ENCODE measurements at regions not wholly inside any gene's neighbourhood (a gene's known extent, or its start where the extent isn't known, plus 50 kb on each side); places are given as distances from the start of the nearest gene placed in this dataset.

DNA sequence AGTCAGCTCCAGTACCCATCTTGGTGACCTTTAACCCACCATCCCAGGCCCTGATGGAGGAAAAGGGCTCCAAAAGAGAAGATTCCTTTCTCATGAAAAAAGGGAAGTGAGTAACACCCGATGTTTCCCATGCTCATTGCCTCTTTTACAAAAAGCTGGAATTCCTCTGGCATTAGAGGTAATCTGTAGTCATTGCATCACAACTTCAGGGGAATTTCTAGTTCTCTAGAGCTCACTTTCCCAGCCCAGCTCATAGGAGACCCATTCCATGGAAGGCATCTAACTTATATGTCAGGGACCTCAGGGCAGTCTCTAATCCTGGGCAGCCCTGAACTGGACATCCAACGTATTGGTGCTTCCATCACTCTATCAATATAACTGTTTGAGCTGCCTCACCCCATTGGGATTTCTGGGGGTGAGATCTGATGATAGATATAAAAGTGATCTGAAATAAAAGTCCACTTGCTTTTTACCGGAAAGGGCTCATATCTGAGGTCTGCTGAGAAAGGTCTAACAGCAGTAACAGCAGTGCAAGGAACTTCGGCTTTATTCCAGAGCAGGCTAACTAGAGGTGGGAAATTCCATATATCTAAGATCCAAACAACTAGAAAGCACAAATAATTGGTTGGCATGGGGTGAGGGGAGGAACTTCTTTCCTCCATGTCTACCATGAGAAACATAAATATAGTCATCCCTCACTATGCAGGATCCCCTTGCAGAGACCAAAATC is 106.1 kb downstream of the ETAA1 start:
- CTCF ChIA-PET = no interaction called here
- H3K27me3 ChIP-seq (replicated peaks; ENCODE audit: control insufficient read depth, insufficient read depth, low read length) = no peaks in the 10 kb centered on the region
- no TSS peak for BruUV-seq (replicated peaks)

DNA sequence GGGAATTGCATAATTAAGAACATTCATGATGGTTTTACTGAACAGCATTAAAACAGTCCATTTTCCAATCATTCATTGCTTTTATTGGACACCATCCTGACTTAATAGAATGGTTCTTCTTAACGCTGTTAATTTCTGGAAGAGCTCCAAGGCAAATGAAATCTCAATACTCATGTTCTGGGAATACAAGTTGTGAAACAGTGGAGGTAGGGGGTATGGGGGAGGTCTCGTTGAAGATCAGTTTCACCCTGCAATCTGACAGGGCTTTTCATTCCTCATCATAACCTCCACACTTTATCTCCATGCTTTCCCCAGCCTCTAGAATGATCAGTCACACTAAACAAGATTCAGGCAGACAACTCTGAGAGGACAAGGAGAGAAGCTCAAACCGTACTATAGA is 113.6 kb downstream of the ETAA1 start:
- TF ChIP-seq, protein P1, sequence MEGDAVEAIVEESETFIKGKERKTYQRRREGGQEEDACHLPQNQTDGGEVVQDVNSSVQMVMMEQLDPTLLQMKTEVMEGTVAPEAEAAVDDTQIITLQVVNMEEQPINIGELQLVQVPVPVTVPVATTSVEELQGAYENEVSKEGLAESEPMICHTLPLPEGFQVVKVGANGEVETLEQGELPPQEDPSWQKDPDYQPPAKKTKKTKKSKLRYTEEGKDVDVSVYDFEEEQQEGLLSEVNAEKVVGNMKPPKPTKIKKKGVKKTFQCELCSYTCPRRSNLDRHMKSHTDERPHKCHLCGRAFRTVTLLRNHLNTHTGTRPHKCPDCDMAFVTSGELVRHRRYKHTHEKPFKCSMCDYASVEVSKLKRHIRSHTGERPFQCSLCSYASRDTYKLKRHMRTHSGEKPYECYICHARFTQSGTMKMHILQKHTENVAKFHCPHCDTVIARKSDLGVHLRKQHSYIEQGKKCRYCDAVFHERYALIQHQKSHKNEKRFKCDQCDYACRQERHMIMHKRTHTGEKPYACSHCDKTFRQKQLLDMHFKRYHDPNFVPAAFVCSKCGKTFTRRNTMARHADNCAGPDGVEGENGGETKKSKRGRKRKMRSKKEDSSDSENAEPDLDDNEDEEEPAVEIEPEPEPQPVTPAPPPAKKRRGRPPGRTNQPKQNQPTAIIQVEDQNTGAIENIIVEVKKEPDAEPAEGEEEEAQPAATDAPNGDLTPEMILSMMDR (IDR thresholded peaks at IDR 0.05; ENCODE audit: insufficient read depth in 1 of 2, low read depth in 1 of 2, low read length in 1 of 2, severe bottlenecking in 1 of 2, unreplicated experiment in 1 of 2) = no peak
- intact Hi-C loops (cut with micrococcal nuclease; ENCODE audit: unreplicated experiment) = no loop called here
- H3K9me3 Mint-ChIP-seq (ENCODE audit: unreplicated experiment) = no peaks in the 10 kb centered on the region
- no TSS peak for BruUV-seq (replicated peaks)
- ChIA-PET CTCF (no interaction called here), POLR2A (no interaction called here)
- H3K4me3 Mint-ChIP-seq (ENCODE audit: unreplicated experiment) = no peak overlapping the region
- H3K36me3 ChIP-seq (ENCODE audit: control insufficient read depth, insufficient read depth, low read length) = no peaks in the 10 kb centered on the region
- H3K4me3 ChIP-seq (ENCODE audit: low read depth, low read length) = no peak overlapping the region
- H3K9me3 ChIP-seq = no peaks in the 10 kb centered on the region
- peaks cover 3% of the 10 kb centered on the region for H3K27me3 Mint-ChIP-seq (ENCODE audit: insufficient read depth, unreplicated experiment)
- DNase-seq = no peak
- no peaks in the 10 kb centered on the region for H3K27me3 ChIP-seq (replicated peaks; ENCODE audit: control insufficient read depth, insufficient read depth, low read length)
- no peak overlapping the region for H3K27ac Mint-ChIP-seq (ENCODE audit: unreplicated experiment)
- no peaks in the 10 kb centered on the region for H3K36me3 Mint-ChIP-seq (ENCODE audit: insufficient read depth, unreplicated experiment)
- no peaks in the 10 kb centered on the region for H3K4me1 Mint-ChIP-seq (ENCODE audit: low read depth, unreplicated experiment)
- no peaks in the 10 kb centered on the region for H3K4me1 ChIP-seq

More for the DNA sequence above, 106.1 kb downstream of the ETAA1 start:
- H3K4me3 Mint-ChIP-seq (ENCODE audit: unreplicated experiment) = no peak overlapping the region
- TF ChIP-seq, protein P1 (IDR thresholded peaks at IDR 0.05; ENCODE audit: insufficient read depth in 1 of 2, low read depth in 1 of 2, low read length in 1 of 2, severe bottlenecking in 1 of 2, unreplicated experiment in 1 of 2) = no peak
- Histone ChIP-seq H3K4me3 (ENCODE audit: low read depth, low read length) (no peak overlapping the region), H3K36me3 (ENCODE audit: control insufficient read depth, insufficient read depth, low read length) (no peaks in the 10 kb centered on the region), H3K4me1 (no peaks in the 10 kb centered on the region), H3K9me3 (no peaks in the 10 kb centered on the region)
- POLR2A ChIA-PET = no interaction called here
- intact Hi-C loops (cut with micrococcal nuclease; ENCODE audit: unreplicated experiment) = no loop called here
- H3K4me1 Mint-ChIP-seq (ENCODE audit: low read depth, unreplicated experiment) = no peaks in the 10 kb centered on the region
- H3K27me3 Mint-ChIP-seq (ENCODE audit: insufficient read depth, unreplicated experiment) = peaks cover 3% of the 10 kb centered on the region
- no peaks in the 10 kb centered on the region for H3K36me3 Mint-ChIP-seq (ENCODE audit: insufficient read depth, unreplicated experiment)
- H3K9me3 Mint-ChIP-seq (ENCODE audit: unreplicated experiment) = no peaks in the 10 kb centered on the region
- no peak overlapping the region for H3K27ac Mint-ChIP-seq (ENCODE audit: unreplicated experiment)
- no peak for DNase-seq

DNA sequence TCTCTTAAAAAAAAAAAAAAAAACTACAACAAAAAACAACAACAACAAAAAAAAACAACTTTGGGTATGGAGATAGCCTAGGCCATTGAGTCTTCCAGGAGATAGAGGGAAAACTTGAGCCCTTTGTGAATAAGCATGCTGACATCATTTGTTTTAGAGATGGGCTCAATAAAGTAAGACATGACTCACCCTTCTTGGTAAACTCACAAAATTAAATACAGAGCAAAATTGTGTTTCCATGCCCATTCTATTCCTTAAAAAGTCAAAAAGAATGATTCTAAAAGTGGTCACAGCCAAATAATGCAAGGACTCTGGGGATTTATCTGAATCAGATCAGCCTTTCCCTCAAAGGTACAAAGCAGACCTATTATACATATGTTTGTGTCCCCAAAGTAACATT is 117.4 kb downstream of the ETAA1 start:
- no peak for DNase-seq
- no peaks in the 10 kb centered on the region for H3K36me3 Mint-ChIP-seq (ENCODE audit: insufficient read depth, unreplicated experiment)
- H3K27ac Mint-ChIP-seq (ENCODE audit: unreplicated experiment) = no peak overlapping the region
- TF ChIP-seq, protein P1 (IDR thresholded peaks at IDR 0.05; ENCODE audit: insufficient read depth in 1 of 2, low read depth in 1 of 2, low read length in 1 of 2, severe bottlenecking in 1 of 2, unreplicated experiment in 1 of 2) = no peak
- no TSS peak for BruUV-seq (replicated peaks)
- H3K4me3 Mint-ChIP-seq (ENCODE audit: unreplicated experiment) = no peak overlapping the region
- H3K9me3 Mint-ChIP-seq (ENCODE audit: unreplicated experiment) = peaks cover 10% of the 10 kb centered on the region
- H3K27me3 Mint-ChIP-seq (ENCODE audit: insufficient read depth, unreplicated experiment) = no peaks in the 10 kb centered on the region
- H3K4me1 Mint-ChIP-seq (ENCODE audit: low read depth, unreplicated experiment) = no peaks in the 10 kb centered on the region
- CTCF ChIA-PET = no interaction called here
- no peaks in the 10 kb centered on the region for H3K9me3 ChIP-seq
- H3K36me3 ChIP-seq (ENCODE audit: control insufficient read depth, insufficient read depth, low read length) = no peaks in the 10 kb centered on the region
- POLR2A ChIA-PET = no interaction called here
- no peaks in the 10 kb centered on the region for H3K27me3 ChIP-seq (replicated peaks; ENCODE audit: control insufficient read depth, insufficient read depth, low read length)
- intact Hi-C loops (cut with micrococcal nuclease; ENCODE audit: unreplicated experiment) = no loop called here
- H3K4me1 ChIP-seq = no peaks in the 10 kb centered on the region
- no peak overlapping the region for H3K4me3 ChIP-seq (ENCODE audit: low read depth, low read length)
